ENCODE measurements at regions not wholly inside any gene's neighbourhood (a gene's known extent, or its start where the extent isn't known, plus 50 kb on each side); places are given as distances from the start of the nearest gene placed in this dataset.

DNA sequence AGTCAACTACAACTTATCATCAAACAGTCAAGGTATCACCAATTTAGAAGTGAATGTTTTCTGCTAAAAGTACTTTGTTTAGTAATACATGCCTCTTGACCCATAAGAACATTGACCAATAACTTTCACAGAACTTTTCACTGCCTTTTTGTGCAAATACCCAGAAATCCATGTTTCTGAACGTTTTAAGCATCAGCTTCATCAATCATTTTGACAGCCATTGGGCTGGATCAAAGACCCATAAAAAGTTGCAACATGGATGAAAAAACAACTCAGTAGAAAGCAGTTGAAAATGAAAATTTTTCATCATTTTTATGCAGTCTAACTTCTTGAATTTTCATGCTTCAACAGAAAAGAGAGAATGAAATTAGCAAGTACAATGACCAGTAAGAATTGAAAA lies 466.7 kb downstream of the TRAM1L1 start:
- H3K27ac ChIP-seq, result no peak overlapping the region
- H3K4me1 ChIP-seq, result no peaks in the 10 kb centered on the region
- H3K36me3 ChIP-seq, result no peaks in the 10 kb centered on the region
- DNase-seq (ENCODE audit: low spot score in 2 of 2), result no peak
- H3K4me3 ChIP-seq, result no peak overlapping the region
- no peaks in the 10 kb centered on the region for H3K27me3 ChIP-seq
- TF ChIP-seq EP300 (IDR thresholded peaks at IDR 0.05) (no peak), POLR2AphosphoS5 (IDR thresholded peaks at IDR 0.05) (no peak), POLR2A (IDR thresholded peaks at IDR 0.05) (no peak)
- TF ChIP-seq, protein P1, sequence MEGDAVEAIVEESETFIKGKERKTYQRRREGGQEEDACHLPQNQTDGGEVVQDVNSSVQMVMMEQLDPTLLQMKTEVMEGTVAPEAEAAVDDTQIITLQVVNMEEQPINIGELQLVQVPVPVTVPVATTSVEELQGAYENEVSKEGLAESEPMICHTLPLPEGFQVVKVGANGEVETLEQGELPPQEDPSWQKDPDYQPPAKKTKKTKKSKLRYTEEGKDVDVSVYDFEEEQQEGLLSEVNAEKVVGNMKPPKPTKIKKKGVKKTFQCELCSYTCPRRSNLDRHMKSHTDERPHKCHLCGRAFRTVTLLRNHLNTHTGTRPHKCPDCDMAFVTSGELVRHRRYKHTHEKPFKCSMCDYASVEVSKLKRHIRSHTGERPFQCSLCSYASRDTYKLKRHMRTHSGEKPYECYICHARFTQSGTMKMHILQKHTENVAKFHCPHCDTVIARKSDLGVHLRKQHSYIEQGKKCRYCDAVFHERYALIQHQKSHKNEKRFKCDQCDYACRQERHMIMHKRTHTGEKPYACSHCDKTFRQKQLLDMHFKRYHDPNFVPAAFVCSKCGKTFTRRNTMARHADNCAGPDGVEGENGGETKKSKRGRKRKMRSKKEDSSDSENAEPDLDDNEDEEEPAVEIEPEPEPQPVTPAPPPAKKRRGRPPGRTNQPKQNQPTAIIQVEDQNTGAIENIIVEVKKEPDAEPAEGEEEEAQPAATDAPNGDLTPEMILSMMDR (IDR thresholded peaks at IDR 0.05), result no peak
- no peaks in the 10 kb centered on the region for H3K9me3 ChIP-seq
- WGBS, result 16% methylated on average over 1 of the region's 1 CpG

DNA sequence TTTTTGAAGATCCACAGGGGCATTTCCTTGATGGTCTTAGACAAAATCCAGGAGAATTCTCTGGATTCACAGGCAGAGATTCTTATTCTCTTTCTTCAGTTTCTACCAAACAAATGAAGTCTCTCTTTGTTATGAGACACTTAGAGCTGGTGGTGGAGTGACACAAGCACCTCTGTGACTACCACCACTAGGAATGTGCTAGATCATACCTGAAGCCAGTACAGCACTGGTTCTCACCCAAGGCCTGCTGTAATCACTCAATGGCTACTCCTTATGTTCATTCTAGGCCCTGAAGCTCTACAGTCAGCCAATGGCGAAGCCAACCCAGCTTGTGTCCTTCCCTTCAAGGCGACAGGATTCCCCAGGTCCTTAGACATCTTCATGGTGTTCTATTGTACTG lies 482.3 kb downstream of the TRAM1L1 start:
- TF ChIP-seq EP300 (IDR thresholded peaks at IDR 0.05) (no peak), POLR2AphosphoS5 (IDR thresholded peaks at IDR 0.05) (no peak), POLR2A (IDR thresholded peaks at IDR 0.05) (no peak)
- TF ChIP-seq, protein P1 (IDR thresholded peaks at IDR 0.05), result no peak
- Histone ChIP-seq H3K27me3 (no peaks in the 10 kb centered on the region), H3K27ac (no peak overlapping the region), H3K4me1 (no peaks in the 10 kb centered on the region), H3K36me3 (no peaks in the 10 kb centered on the region), H3K9me3 (no peaks in the 10 kb centered on the region), H3K4me3 (no peak overlapping the region)
- 50% methylated on average over 2 of the region's 2 CpGs for WGBS
- DNase-seq (ENCODE audit: low spot score in 2 of 2), result no peak

DNA sequence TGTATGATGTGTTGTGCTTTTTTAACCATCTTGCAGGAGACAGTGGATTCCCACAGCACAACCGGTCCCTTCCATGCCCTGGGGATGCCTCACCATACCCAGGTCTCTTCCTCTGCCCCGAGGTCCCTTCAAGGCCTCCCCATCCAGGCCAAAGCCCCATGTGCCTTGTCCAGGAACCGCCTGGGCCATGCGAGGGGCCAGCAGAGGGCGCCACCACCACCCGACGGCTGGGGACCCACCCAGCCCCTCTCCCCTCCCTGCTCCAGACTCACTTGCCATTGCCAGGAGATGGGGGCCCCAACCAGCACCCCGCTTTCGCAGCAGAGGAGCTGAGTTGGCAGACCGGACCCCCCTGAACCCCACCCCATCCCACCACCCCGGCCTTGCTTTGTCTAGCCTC lies 485.5 kb downstream of the TRAM1L1 start:
- TF ChIP-seq EP300 (IDR thresholded peaks at IDR 0.05) (no peak), POLR2A (IDR thresholded peaks at IDR 0.05) (no peak), POLR2AphosphoS5 (IDR thresholded peaks at IDR 0.05) (no peak)
- TF ChIP-seq, protein P1 (IDR thresholded peaks at IDR 0.05), result no peak
- H3K27me3 ChIP-seq, result no peaks in the 10 kb centered on the region
- no peak overlapping the region for H3K27ac ChIP-seq
- no peaks in the 10 kb centered on the region for H3K36me3 ChIP-seq
- no peaks in the 10 kb centered on the region for H3K9me3 ChIP-seq
- 94% methylated on average over 10 of the region's 11 CpGs for WGBS
- no peak overlapping the region for H3K4me3 ChIP-seq
- H3K4me1 ChIP-seq, result no peaks in the 10 kb centered on the region
- peak in 1 of 2 donors; percentile 77 for DNase-seq (ENCODE audit: low spot score in 2 of 2)

DNA sequence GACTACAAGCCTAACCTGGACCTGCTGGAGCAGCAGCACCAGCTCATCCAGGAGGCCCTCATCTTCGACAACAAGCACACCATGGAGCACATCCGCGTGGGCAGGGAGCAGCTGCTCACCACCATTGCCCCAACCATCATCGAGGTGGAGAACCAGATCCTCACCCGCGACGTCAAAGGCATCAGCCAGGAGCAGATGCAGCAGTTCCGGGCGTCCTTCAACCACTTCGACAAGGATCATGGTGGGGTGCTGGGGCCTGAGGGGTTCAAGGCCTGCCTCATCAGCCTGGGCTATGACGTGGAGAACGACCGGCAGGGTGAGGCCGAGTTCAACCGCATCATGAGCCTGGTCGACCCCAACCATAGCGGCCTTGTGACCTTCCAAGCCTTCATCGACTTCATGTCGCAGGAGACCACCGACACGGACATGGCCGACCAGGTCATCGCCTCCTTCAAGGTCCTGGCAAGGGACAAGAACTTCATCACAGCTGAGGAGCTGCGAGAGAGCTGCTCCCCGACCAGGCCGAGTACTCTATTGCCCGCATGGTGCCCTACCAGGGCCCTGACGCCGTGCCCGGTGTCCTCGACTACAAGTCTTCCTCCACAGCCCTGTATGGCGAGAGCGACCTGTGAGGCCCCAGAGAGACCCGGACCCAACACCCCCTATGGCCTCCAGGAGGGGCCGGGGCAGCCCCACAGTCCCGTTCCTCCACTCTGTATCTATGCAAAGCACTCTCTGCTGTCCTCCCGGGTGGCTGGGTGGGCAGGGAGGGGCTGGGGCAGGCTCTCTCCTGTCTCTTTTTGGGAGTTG lies 486.2 kb downstream of the TRAM1L1 start:
- H3K4me1 ChIP-seq, result no peaks in the 10 kb centered on the region
- H3K9me3 ChIP-seq, result no peaks in the 10 kb centered on the region
- DNase-seq (ENCODE audit: low spot score in 2 of 2), result no peak
- H3K27ac ChIP-seq, result no peak overlapping the region
- H3K36me3 ChIP-seq, result no peaks in the 10 kb centered on the region
- no peaks in the 10 kb centered on the region for H3K27me3 ChIP-seq
- no peak overlapping the region for H3K4me3 ChIP-seq
- WGBS, result 89% methylated on average over 20 of the region's 37 CpGs
- no peak for TF ChIP-seq POLR2AphosphoS5 (IDR thresholded peaks at IDR 0.05)
- no peak for TF ChIP-seq EP300 (IDR thresholded peaks at IDR 0.05)
- TF ChIP-seq, protein P1 (IDR thresholded peaks at IDR 0.05), result no peak
- no peak for TF ChIP-seq POLR2A (IDR thresholded peaks at IDR 0.05)

DNA sequence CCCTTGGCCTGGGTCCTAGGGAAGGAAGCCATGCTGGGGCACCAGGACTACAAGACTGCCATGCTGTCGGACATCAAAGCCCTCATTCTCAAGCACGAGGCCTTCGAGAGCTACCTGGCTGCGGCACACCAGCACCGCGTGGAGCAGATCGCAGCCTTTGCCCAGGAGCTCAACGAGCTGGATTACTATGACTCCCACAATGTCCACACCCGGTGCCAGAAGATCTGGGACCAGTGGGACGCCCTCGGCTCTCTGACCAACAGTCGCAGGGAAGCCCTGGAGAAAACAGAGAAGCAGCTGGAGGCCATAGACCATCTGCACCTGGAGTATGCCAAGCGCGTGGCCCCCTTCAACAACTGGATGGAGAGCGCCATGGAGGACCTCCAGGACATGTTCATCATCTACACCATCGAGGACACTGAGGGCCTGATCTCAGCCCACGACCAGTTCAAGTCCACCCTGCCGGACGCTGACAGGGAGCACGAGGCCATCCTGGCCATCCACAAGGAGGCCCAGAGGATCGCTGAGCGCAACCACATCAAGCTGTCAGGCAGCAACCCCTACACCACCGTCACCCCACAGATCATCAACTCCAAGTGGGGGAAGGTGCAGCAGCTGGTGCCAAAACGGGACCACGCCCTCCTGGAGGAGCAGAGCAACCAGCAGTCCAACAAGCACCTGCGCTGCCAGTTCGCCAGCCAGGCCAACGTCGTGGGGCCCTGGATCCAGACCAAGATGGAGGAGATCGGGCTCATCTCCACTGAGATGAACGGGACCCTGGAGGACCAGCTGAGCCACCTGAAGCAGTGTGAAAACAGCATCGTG lies 487.0 kb downstream of the TRAM1L1 start:
- no peaks in the 10 kb centered on the region for H3K27me3 ChIP-seq
- H3K36me3 ChIP-seq, result no peaks in the 10 kb centered on the region
- TF ChIP-seq POLR2A (IDR thresholded peaks at IDR 0.05) (no peak), EP300 (IDR thresholded peaks at IDR 0.05) (no peak), POLR2AphosphoS5 (IDR thresholded peaks at IDR 0.05) (no peak)
- TF ChIP-seq, protein P1 (IDR thresholded peaks at IDR 0.05), result no peak

More for the DNA sequence above, 487.0 kb downstream of the TRAM1L1 start:
- 94% methylated on average over 18 of the region's 32 CpGs for WGBS
- Histone ChIP-seq H3K9me3 (no peaks in the 10 kb centered on the region), H3K4me1 (no peaks in the 10 kb centered on the region), H3K4me3 (no peak overlapping the region), H3K27ac (no peak overlapping the region)
- no peak for DNase-seq (ENCODE audit: low spot score in 2 of 2)

Data from suprapubic skin (tissue), 4 donors.